OCI-M1 (cell line): ENCODE measurements at regions not wholly inside any gene's neighbourhood (a gene's known extent, or its start where the extent isn't known, plus 50 kb on each side); places are given as distances from the start of the nearest gene placed in this dataset.
"Not testable (repeated sequence)": the region's sequence is repeated elsewhere in the genome, so short reads cannot be mapped to it uniquely, and the experiment has no call there.

Experiments
- DNase-seq: peaks from one replicate; lab custom pipeline; 2025; lab: John Stamatoyannopoulos, UW

- no peak for DNase-seq
Measured at GRCh38 chr3:115204475-115204874, 57.4 kb upstream of the ZBTB20 start.

- no peak for DNase-seq
Measured at GRCh38 chr3:115208066-115208750, 61.1 kb upstream of the ZBTB20 start.

- no peak for DNase-seq
Measured at GRCh38 chr3:115211810-115212492, 64.9 kb upstream of the ZBTB20 start.

- no peak for DNase-seq
Measured at GRCh38 chr3:115212615-115213014, 65.5 kb upstream of the ZBTB20 start.

- DNase-seq, result not testable (repeated sequence)
Measured at GRCh38 chr3:115213052-115213451, 66.0 kb upstream of the ZBTB20 start.

GRCh38 chr3:115217292-115217677 lies 70.2 kb upstream of the ZBTB20 start:
- DNase-seq, result no peak

- DNase-seq, result peak; percentile 75
Measured at GRCh38 chr3:115217678-115218451, 70.8 kb upstream of the ZBTB20 start.

- no peak for DNase-seq
Measured at GRCh38 chr3:115218859-115219258, 71.8 kb upstream of the ZBTB20 start.

GRCh38 chr3:115224687-115225086 lies 77.6 kb upstream of the ZBTB20 start:
- DNase-seq, result no peak

GRCh38 chr3:115226844-115227445 lies 79.9 kb upstream of the ZBTB20 start:
- no peak for DNase-seq

- no peak for DNase-seq
Measured at GRCh38 chr3:115227461-115227860, 80.4 kb upstream of the ZBTB20 start.

- no peak for DNase-seq
Measured at GRCh38 chr3:115228266-115228665, 81.2 kb upstream of the ZBTB20 start.

- no peak for DNase-seq
Measured at GRCh38 chr3:115232167-115232566, 85.1 kb upstream of the ZBTB20 start.

GRCh38 chr3:115233021-115233420 lies 85.9 kb upstream of the ZBTB20 start:
- DNase-seq, result no peak

GRCh38 chr3:115236496-115236895 lies 89.4 kb upstream of the ZBTB20 start:
- no peak for DNase-seq

GRCh38 chr3:115239717-115240116 lies 92.6 kb upstream of the ZBTB20 start:
- DNase-seq, result peak; percentile 22

- DNase-seq, result no peak
Measured at GRCh38 chr3:115244350-115244749, 97.3 kb upstream of the ZBTB20 start.

- no peak for DNase-seq
Measured at GRCh38 chr3:115245438-115245837, 98.3 kb upstream of the ZBTB20 start.

GRCh38 chr3:115245899-115246298 lies 98.8 kb upstream of the ZBTB20 start:
- DNase-seq, result no peak

GRCh38 chr3:115246461-115247020 lies 99.5 kb upstream of the ZBTB20 start:
- DNase-seq, result no peak

GRCh38 chr3:115248274-115248673 lies 101.2 kb upstream of the ZBTB20 start:
- DNase-seq, result no peak

- DNase-seq, result no peak
Measured at GRCh38 chr3:115251509-115251908, 104.4 kb upstream of the ZBTB20 start.
